Thyroid gland (tissue), 4 donors: ENCODE measurements at regions not wholly inside any gene's neighbourhood (a gene's known extent, or its start where the extent isn't known, plus 50 kb on each side); places are given as distances from the start of the nearest gene placed in this dataset.
A peak's percentile ranks its signal among the peaks of the same experiment; 100 is the strongest.

Source experiments
- DNase-seq, 2 donors: peaks; one replicate each; pipeline ENCODE4 v3.0.0-alpha.2; 2019
- H3K27ac ChIP-seq, 3 donors: fragments of 200-600 bp; sonication (generic); 1 replicate in 2 of 3; 2 replicates in 1 of 3; pipeline ENCODE4 v1.5.1; 2016 to 2019; ENCODE audit warnings: mild to moderate bottlenecking in 1 of 3, moderate library complexity in 1 of 3
- H3K27me3 ChIP-seq: fragments of 200-600 bp; sonication (generic); one replicate; pipeline ENCODE4 v1.5.1; 2019
- H3K36me3 ChIP-seq, 2 donors: fragments of 200-600 bp; sonication (generic); one replicate each; pipeline ENCODE4 v1.5.1; 2016 to 2019
- H3K4me1 ChIP-seq, 2 donors: fragments of 200-600 bp; sonication (generic); one replicate each; pipeline ENCODE4 v1.5.1; 2017 to 2019
- H3K4me3 ChIP-seq, 3 donors: fragments of 200-600 bp; sonication (generic); replicated peaks in 1 of 3; 1 replicate in 2 of 3; 2 replicates in 1 of 3; pipeline ENCODE4 v1.5.1; 2016; ENCODE audit warnings: mild to moderate bottlenecking in 1 of 3
- H3K9me3 ChIP-seq: fragments of 200-600 bp; sonication (generic); one replicate; pipeline ENCODE4 v1.5.1; 2017
- POLR2A ChIP-seq, 2 donors: fragments of 450-650 bp; IDR thresholded peaks; one replicate each; pipeline ENCODE4 v1.6.1; 2017; ENCODE audit warnings: antibody characterized with exemption in 2 of 2, mild to moderate bottlenecking in 2 of 2, moderate library complexity in 1 of 2
- WGBS, 2 donors: methylation state at CpG; one replicate each; pipeline ENCODE4 v1.1.5; 2017; 5-methylcytosine and 5-hydroxymethylcytosine counted together
- intact Hi-C: fragments of 100-400 bp; cut with DNase I; formaldehyde crosslinking; loops from one replicate; pipeline ENCODE4 v1.15.1; 2023
- TF ChIP-seq, protein P1 (sequence below), 6 experiments: fragments of 200-600 bp in 3 of 6; fragments of 450-650 bp in 3 of 6; sonication (generic) in 3 of 6; IDR thresholded peaks; one replicate each; pipeline ENCODE4 v1.5.1; 2016 to 2019; ENCODE audit warnings: antibody characterized with exemption in 6 of 6, mild to moderate bottlenecking in 2 of 6, inconsistent platforms in 1 of 6, moderate library complexity in 1 of 6

GRCh38 chr12:74286254-74286653 lies 251.4 kb upstream of the ATXN7L3B start:
- Histone ChIP-seq H3K9me3 (no peaks in the 10 kb centered on the region), H3K4me3 (no peak overlapping the region), H3K27ac (no peak overlapping the region), H3K4me1 (no peaks in the 10 kb centered on the region), H3K36me3 (no peaks in the 10 kb centered on the region), H3K27me3 (no peaks in the 10 kb centered on the region)
- 21 to 39% methylated on average over 1 of the region's 1 CpG for WGBS, 2 donors
- intact Hi-C loops, result no loop called here
- TF ChIP-seq, protein P1, sequence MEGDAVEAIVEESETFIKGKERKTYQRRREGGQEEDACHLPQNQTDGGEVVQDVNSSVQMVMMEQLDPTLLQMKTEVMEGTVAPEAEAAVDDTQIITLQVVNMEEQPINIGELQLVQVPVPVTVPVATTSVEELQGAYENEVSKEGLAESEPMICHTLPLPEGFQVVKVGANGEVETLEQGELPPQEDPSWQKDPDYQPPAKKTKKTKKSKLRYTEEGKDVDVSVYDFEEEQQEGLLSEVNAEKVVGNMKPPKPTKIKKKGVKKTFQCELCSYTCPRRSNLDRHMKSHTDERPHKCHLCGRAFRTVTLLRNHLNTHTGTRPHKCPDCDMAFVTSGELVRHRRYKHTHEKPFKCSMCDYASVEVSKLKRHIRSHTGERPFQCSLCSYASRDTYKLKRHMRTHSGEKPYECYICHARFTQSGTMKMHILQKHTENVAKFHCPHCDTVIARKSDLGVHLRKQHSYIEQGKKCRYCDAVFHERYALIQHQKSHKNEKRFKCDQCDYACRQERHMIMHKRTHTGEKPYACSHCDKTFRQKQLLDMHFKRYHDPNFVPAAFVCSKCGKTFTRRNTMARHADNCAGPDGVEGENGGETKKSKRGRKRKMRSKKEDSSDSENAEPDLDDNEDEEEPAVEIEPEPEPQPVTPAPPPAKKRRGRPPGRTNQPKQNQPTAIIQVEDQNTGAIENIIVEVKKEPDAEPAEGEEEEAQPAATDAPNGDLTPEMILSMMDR (IDR thresholded peaks at IDR 0.05), result no peak
- TF ChIP-seq POLR2A (IDR thresholded peaks at IDR 0.05), result no peak
- DNase-seq, result no peak

DNA sequence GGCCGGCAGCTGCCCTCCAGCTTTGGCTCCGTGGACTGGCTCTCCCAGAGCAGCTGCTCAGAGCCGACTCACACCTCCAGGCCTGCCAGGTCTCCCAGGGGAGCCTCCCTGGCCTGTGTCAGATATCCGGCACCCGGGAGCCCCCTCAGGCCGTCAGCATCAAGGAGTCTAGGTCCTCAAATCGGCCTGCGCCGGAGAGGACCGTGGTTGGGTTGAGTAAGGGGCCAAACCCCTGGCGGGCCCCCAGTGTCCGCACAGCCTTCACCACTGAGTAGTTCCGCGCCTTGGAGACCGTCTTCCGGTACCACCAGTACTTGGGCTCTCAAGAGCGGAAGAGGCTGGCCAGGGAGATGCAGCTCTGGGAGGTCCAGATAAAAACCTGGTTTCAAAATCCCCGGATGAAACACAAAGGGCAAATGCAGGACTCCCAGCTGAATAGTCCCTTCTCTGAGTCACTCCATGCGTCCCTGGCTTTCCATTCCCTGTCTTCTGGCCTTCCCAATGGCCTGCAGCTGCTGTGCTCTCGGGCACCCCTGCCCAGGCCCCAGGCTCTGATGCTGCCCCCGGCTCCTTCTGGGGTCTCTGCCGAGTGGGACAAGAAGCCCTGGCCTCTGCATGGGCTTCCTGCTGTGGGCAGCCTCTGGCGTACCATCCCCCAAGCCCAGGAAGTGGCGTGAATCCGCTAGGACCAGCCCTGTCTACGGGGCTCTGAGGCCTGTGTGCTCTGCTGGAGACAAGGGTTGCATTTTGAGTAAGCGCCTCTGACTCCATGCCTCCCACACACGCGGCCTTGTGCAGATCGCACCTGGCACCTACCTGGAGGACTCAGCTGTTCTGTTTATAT lies 245.1 kb upstream of the ATXN7L3B start:
- no peak overlapping the region for H3K4me3 ChIP-seq
- DNase-seq, result no peak
- no peaks in the 10 kb centered on the region for H3K4me1 ChIP-seq
- H3K36me3 ChIP-seq, result no peaks in the 10 kb centered on the region
- H3K27ac ChIP-seq, result no peak overlapping the region
- no peaks in the 10 kb centered on the region for H3K27me3 ChIP-seq
- intact Hi-C loops, result no loop called here
- WGBS, 2 donors, result 87 to 88% methylated on average over 24 to 26 of the region's 30 CpGs
- TF ChIP-seq, protein P1 (IDR thresholded peaks at IDR 0.05), result no peak
- TF ChIP-seq POLR2A (IDR thresholded peaks at IDR 0.05), result no peak
- no peaks in the 10 kb centered on the region for H3K9me3 ChIP-seq

- DNase-seq, result no peak
- Histone ChIP-seq H3K27ac (no peak overlapping the region), H3K4me3 (no peak overlapping the region), H3K36me3 (no peaks in the 10 kb centered on the region), H3K27me3 (no peaks in the 10 kb centered on the region), H3K4me1 (no peaks in the 10 kb centered on the region), H3K9me3 (no peaks in the 10 kb centered on the region)
- WGBS, 2 donors, result 89 to 92% methylated on average over 15 of the region's 15 CpGs
- intact Hi-C loops, result no loop called here
- no peak for TF ChIP-seq POLR2A (IDR thresholded peaks at IDR 0.05)
- TF ChIP-seq, protein P1 (IDR thresholded peaks at IDR 0.05), result no peak
Measured at GRCh38 chr12:74293689-74294131, 243.9 kb upstream of the ATXN7L3B start.

DNA sequence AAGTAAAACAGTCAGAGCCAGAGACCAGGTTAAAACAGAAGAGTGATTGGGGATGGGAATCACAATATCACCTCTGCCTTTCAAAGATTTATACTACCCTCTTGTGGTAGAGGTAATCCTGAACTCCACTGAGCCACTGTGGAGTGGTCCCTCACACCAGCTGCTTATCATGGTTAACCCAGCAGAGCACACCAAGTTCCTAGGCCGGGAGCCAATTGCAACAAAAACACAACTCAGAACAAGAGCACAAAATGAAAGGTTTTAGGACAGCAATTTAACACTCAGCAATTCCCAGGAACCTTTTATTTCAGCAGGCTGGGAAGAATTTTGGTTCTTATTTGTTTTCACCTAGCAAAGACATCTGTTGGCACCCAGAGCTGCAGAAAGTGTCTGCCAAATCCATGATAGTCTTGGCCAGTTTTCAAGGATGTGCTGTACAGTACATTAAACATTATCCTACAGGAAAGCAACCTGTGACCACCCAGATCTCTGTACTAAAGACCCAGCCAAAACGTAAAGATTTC lies 220.5 kb upstream of the ATXN7L3B start:
- intact Hi-C loops, result no loop called here
- no peaks in the 10 kb centered on the region for H3K4me1 ChIP-seq
- H3K27me3 ChIP-seq, result no peaks in the 10 kb centered on the region
- no peaks in the 10 kb centered on the region for H3K36me3 ChIP-seq
- no peak overlapping the region for H3K27ac ChIP-seq
- TF ChIP-seq POLR2A (IDR thresholded peaks at IDR 0.05), result no peak
- TF ChIP-seq, protein P1 (IDR thresholded peaks at IDR 0.05), result peak in 3 of 6 experiments; percentile 23 to 40 (median 24)
- H3K4me3 ChIP-seq, result no peak overlapping the region
- no peaks in the 10 kb centered on the region for H3K9me3 ChIP-seq
- WGBS, 2 donors, result 7 to 18% methylated on average over 2 of the region's 2 CpGs
- peak; percentile 67 to 73 for DNase-seq

- H3K4me1 ChIP-seq, result no peaks in the 10 kb centered on the region
- H3K4me3 ChIP-seq, result no peak overlapping the region
- no peak for TF ChIP-seq POLR2A (IDR thresholded peaks at IDR 0.05)
- TF ChIP-seq, protein P1 (IDR thresholded peaks at IDR 0.05), result no peak
- whole genome bisulfite sequencing, 2 donors, result 64 to 70% methylated on average over 1 of the region's 1 CpG
- intact Hi-C loops, result no loop called here
- no peak overlapping the region for H3K27ac ChIP-seq
- no peaks in the 10 kb centered on the region for H3K9me3 ChIP-seq
- no peak for DNase-seq
- no peaks in the 10 kb centered on the region for H3K27me3 ChIP-seq
- no peaks in the 10 kb centered on the region for H3K36me3 ChIP-seq
Measured at GRCh38 chr12:74317741-74318140, 219.9 kb upstream of the ATXN7L3B start.
